Effector memory CD4-positive, alpha-beta T cell (primary cell): ENCODE measurements at regions not wholly inside any gene's neighbourhood (a gene's known extent, or its start where the extent isn't known, plus 50 kb on each side); places are given as distances from the start of the nearest gene placed in this dataset.
"Not testable (repeated sequence)": the region's sequence is repeated elsewhere in the genome, so short reads cannot be mapped to it uniquely, and the experiment has no call there.

Experiments used
- DNase-seq, 3 donors: peaks; one replicate each; pipeline ENCODE4 v3.0.0-alpha.2; 2020
- H3K27ac ChIP-seq: 2 replicates; pipeline ENCODE4 v1.7.0; 2013; ENCODE audit warnings: mild to moderate bottlenecking, low read length, moderate library complexity; ENCODE audit not compliant: insufficient read depth, poor library complexity, severe bottlenecking
- H3K27me3 ChIP-seq: replicated peaks from 2 replicates; pipeline ENCODE4 v1.7.0; 2013; ENCODE audit warnings: mild to moderate bottlenecking, low read length; ENCODE audit not compliant: insufficient read depth, control insufficient read depth, poor library complexity, severe bottlenecking
- H3K36me3 ChIP-seq: 2 replicates; pipeline ENCODE4 v1.7.0; 2013; ENCODE audit warnings: mild to moderate bottlenecking, low read length, moderate library complexity; ENCODE audit not compliant: control insufficient read depth, insufficient read depth
- H3K4me1 ChIP-seq: 2 replicates; pipeline ENCODE4 v1.7.0; 2013; ENCODE audit warnings: low read length, mild to moderate bottlenecking; ENCODE audit not compliant: control insufficient read depth, insufficient read depth, poor library complexity, severe bottlenecking
- H3K4me3 ChIP-seq: 2 replicates; pipeline ENCODE4 v1.7.0; 2013; ENCODE audit warnings: low read length, low read depth, mild to moderate bottlenecking; ENCODE audit not compliant: insufficient read depth, poor library complexity, severe bottlenecking
- H3K9me3 ChIP-seq: 2 replicates; pipeline ENCODE4 v1.7.0; 2013; ENCODE audit warnings: mild to moderate bottlenecking, low read length, moderate library complexity; ENCODE audit not compliant: control insufficient read depth

DNA sequence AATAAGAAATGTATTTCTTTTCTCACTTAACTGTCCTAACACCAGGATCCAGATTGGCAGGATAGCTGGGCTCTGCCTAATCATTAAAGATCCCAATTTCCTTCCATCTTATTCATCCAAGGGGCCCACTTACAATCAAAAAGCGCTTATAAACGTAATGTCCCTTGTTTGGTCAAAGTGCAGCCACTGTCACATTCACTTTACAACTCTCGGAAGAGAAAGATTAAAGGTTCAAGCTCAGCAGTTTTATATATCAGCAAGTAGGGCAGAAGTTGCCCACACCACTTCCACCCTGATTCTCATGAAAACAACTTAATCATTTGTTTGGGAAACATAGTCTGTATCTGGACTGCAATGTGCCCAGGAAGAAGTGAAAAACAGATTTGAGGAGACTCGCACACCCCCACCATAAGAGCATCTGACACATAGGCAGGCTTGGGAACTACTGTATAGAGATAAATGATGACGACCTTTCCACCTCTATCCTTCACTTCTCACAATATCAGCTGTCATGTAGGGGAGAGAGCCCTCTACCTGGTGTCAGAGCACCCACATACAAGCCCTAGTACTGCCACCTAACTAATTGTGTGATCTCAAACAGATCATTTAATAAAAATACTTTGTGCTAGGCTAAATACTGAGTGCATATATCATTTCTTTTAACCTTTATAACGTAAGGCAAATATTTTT, 80.8 kb downstream of the CAPZA3 start:
- Histone ChIP-seq H3K36me3 (no peaks in the 10 kb centered on the region), H3K27me3 (no peaks in the 10 kb centered on the region), H3K4me1 (no peaks in the 10 kb centered on the region), H3K27ac (no peak overlapping the region), H3K4me3 (no peak overlapping the region), H3K9me3 (no peaks in the 10 kb centered on the region)
- no peak for DNase-seq

DNA sequence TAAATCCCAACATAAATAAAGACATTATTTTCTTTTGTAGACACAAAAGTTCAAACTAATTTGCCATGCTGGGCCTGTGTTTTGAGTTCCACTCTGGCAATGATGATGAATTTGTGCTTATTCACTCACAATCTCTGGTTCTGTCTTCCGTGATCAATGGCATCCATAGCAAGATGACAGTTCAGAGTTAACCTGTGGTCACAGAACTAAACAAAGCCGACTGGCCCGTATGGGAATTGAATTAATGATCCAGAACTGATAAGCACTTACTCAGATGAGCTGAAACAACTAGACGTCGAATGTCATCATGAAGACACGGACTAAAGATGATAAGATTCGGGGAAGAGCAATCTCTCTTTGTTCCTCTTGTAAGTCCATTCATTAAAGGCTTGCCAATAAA, 81.6 kb downstream of the CAPZA3 start:
- DNase-seq: no peak
- Histone ChIP-seq H3K4me3 (no peak overlapping the region), H3K36me3 (no peaks in the 10 kb centered on the region), H3K27me3 (no peaks in the 10 kb centered on the region), H3K27ac (no peak overlapping the region), H3K4me1 (no peaks in the 10 kb centered on the region), H3K9me3 (no peaks in the 10 kb centered on the region)

DNA sequence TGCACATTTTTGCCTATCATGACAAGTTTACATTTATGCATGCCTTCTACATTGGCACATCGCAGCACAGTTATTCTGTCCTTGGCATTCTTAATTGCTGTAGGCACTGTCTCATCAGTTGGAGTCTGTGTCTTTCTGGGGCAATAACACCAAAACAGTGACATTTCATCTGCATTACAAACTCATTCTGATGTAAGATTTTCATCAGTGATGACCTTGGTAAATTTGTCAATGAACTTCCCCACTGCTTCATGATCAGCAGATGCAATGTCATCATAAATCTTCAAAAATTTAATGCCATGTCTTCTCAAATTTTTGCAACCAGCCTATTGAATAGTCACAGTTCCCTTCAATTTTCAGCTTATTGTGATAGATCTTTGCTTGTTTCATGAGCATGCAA, 85.5 kb downstream of the CAPZA3 start:
- Histone ChIP-seq H3K4me1 (no peaks in the 10 kb centered on the region), H3K4me3 (no peak overlapping the region), H3K27me3 (no peaks in the 10 kb centered on the region), H3K9me3 (no peaks in the 10 kb centered on the region), H3K27ac (no peak overlapping the region), H3K36me3 (no peaks in the 10 kb centered on the region)
- no peak for DNase-seq

DNA sequence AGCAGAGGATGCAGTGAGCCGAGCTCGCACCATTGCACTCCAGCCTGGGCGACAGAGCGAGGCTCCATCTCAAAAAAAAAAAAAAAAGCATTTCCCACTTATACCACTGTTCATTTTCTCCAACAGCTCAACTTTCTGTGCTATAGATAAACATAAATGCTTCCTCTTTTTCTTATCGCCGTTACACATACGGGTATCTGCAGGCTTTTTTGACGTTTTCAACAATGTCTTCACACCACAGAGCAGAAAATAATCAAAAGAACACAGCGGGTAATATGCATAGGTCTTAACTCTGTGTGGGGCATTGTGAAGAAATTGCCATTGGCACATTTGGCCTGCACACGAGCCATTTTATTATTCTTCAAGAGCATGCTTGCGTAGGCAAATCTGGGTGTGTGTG, 86.4 kb downstream of the CAPZA3 start:
- no peak for DNase-seq
- Histone ChIP-seq H3K4me1 (no peaks in the 10 kb centered on the region), H3K36me3 (no peaks in the 10 kb centered on the region), H3K27me3 (no peaks in the 10 kb centered on the region), H3K9me3 (no peaks in the 10 kb centered on the region), H3K4me3 (no peak overlapping the region), H3K27ac (no peak overlapping the region)

DNA sequence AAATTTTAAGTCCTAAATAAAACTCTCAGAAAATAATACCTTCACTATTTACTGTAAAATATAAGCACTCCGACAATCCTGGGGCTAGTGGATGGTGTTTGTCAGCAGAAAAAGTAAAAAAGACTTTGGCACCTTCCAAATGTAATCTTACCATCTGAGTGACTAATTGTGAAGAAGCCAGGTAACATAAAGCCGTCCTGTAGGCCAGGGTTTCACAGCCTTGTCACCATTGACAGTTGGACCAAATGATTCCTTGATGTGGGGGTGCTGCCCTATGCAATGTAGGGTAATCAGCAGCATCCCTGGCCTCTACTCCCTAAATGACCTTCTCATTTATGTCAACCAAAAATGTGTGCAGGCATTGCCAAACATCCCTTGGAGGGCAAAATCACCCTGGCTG, 87.2 kb downstream of the CAPZA3 start:
- no peak overlapping the region for H3K4me3 ChIP-seq
- no peak overlapping the region for H3K27ac ChIP-seq
- no peak for DNase-seq
- H3K4me1 ChIP-seq: no peaks in the 10 kb centered on the region
- no peaks in the 10 kb centered on the region for H3K27me3 ChIP-seq
- H3K9me3 ChIP-seq: no peaks in the 10 kb centered on the region
- H3K36me3 ChIP-seq: no peaks in the 10 kb centered on the region

DNA sequence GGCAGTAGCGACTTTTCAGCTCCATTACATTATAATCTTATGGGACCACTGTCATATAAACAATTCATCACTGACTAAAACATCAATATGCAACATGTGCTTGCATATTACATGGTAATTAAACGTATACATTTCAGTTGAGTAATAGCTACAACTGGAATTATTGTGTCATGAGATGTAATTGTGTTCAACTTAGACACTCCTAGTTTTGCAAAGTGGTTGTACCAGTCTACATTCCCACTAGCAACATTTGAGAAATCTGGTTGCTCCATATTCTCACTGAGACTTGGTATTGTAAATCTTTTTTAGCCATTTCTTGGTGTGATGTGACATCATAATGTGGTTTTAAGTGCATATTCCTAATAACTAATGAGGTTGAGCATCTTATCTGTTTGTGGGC, 90.0 kb downstream of the CAPZA3 start:
- Histone ChIP-seq H3K36me3 (no peaks in the 10 kb centered on the region), H3K4me3 (no peak overlapping the region), H3K9me3 (no peaks in the 10 kb centered on the region), H3K27me3 (no peaks in the 10 kb centered on the region), H3K27ac (no peak overlapping the region), H3K4me1 (no peaks in the 10 kb centered on the region)
- DNase-seq: no peak

DNA sequence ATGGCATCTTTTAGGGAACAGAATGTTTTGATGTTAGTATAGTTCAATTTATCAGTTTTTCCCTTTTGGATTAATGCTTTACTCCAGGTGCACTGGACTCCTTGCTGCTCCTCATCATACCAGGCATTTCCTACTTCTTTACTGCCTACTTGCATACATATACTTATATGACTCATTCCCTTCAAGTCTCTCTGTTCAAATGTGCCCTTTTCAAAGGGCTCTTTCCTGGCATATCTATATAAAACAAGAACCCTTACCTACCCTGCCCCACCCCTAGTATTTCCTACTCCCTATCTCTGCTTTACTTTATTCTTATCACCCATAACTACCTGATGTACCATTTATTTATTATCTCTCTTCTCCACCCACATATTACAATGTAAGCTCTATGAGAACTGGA, 90.6 kb downstream of the CAPZA3 start:
- H3K4me3 ChIP-seq: no peak overlapping the region
- no peak overlapping the region for H3K27ac ChIP-seq
- no peaks in the 10 kb centered on the region for H3K9me3 ChIP-seq
- no peaks in the 10 kb centered on the region for H3K4me1 ChIP-seq
- H3K27me3 ChIP-seq: no peaks in the 10 kb centered on the region
- no peak for DNase-seq
- no peaks in the 10 kb centered on the region for H3K36me3 ChIP-seq

DNA sequence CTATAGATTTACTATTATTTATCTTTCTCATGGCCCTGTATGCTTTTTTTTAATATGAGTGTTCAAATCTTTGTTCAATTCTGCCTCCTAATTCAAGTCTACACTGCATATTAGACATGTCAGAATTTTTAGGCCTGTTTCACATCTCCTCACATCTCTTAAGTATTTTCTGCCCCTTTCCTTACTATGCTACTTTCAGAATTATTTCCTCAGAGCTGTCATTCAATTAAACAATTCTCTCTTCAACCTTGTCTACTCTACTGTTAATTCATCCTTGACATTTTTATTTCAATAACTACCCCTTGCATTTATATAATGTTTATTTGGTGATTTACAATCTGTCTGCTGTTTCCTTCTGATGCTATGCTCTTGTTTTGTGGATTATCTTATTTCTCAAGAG, 91.1 kb downstream of the CAPZA3 start:
- H3K9me3 ChIP-seq: no peaks in the 10 kb centered on the region
- no peak for DNase-seq
- no peaks in the 10 kb centered on the region for H3K27me3 ChIP-seq
- H3K36me3 ChIP-seq: no peaks in the 10 kb centered on the region
- no peak overlapping the region for H3K27ac ChIP-seq
- no peak overlapping the region for H3K4me3 ChIP-seq
- H3K4me1 ChIP-seq: no peaks in the 10 kb centered on the region

DNA sequence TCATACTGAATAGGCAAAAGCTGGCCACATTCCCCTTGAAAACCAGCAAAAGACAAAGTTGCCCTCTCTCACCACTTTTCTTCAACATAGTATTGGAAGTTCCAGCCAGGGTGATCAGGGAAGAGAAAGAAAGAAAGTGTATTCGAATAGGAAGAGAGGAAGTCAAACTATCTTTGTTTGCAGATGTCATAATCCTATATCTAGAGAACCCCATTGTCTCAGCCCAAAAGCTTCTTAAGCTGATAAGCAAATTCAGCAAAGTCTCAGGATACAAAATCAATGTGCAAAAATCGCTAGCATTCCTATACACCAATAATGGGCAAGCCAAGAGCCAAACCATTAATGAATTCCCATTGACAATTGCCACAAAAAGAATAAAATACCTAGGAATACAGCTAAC, 95.0 kb downstream of the CAPZA3 start:
- H3K4me3 ChIP-seq, H3K27ac ChIP-seq, H3K4me1 ChIP-seq, H3K27me3 ChIP-seq, H3K36me3 ChIP-seq, H3K9me3 ChIP-seq, DNase-seq: not testable (repeated sequence)

DNA sequence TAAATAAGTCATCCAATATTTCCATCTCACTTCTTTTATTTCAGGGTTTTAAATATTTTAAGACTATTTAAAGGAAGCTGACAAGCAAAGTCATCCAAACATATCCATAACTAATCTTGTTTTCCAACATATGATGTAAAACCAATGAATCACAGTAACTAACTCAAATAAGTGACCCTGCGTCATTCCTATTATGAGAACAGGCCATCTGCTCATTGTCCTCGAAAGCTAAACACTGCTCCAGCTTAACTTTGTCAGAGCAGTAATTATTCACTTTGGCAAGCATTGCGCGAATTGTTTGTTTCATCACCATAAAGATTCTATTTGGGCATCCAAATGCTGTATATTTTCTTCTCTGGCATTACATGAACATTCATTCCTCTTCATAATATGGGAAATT, 99.1 kb downstream of the CAPZA3 start:
- Histone ChIP-seq H3K36me3 (no peaks in the 10 kb centered on the region), H3K4me1 (no peaks in the 10 kb centered on the region), H3K27ac (no peak overlapping the region), H3K4me3 (no peak overlapping the region), H3K9me3 (no peaks in the 10 kb centered on the region), H3K27me3 (no peaks in the 10 kb centered on the region)
- no peak for DNase-seq
